ENCODE measurements at regions not wholly inside any gene's neighbourhood (a gene's known extent, or its start where the extent isn't known, plus 50 kb on each side); places are given as distances from the start of the nearest gene placed in this dataset.
"Not testable (repeated sequence)": the region's sequence is repeated elsewhere in the genome, so short reads cannot be mapped to it uniquely, and the experiment has no call there.

DNA sequence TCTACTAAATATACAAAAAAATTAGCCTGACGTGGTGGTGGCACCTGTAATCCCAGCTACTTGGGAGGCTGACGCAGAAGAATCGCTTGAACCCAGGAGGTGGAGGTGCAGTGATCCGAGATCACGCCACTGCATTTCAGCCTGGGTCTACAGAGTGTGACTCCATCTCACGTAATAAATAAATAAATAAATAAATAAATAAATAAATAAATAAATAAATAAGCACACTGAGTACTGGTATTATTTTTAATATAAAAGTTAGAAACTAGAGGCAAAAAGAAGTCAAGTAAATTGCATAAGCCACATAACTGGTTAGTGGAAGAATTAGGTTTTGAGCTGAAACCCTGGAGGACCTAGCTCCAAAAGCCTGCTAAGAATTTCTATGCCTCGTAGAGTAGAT, 1262.7 kb upstream of the PABPC4L start:
- DNase-seq (ENCODE audit: extremely low read depth, low read depth): no peak

DNA sequence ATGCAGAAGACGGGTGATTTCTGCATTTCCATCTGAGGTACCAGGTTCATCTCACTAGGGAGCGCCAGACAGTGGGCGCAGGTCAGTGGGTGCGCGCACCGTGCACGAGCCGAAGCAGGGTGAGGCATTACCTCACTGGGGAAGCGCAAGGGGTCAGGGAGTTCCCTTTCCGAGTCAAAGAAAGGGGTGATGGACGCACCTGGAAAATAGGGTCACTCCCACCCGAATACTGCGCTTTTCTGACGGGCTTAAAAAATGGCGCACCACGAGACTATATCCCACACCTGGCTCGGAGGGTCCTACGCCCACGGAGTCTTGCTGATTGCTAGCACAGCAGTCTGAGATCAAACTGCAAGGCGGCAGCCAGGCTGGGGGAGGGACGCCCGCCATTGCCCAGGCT, 1246.0 kb upstream of the PABPC4L start:
- not testable (repeated sequence) for DNase-seq (ENCODE audit: extremely low read depth, low read depth)

DNA sequence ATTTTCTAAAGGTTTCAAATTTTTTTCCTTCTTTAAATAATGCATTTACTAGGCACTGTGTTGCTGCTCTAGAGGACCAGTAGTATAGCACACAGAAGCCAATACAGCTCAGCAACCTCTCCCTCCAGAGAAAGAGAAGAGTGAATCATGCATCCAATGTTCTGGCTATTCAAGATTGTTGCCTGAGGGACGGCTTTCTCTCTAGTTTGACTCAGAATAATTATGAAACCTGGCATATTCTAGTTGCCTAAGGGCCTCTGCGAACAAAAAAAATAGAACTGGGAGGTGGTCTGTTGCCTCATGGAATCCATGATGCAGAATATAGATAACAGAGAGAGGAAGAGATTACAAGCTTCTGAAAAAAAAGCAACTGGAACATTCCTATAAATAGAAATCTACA, 1233.3 kb upstream of the PABPC4L start:
- DNase-seq (ENCODE audit: extremely low read depth, low read depth): no peak

DNA sequence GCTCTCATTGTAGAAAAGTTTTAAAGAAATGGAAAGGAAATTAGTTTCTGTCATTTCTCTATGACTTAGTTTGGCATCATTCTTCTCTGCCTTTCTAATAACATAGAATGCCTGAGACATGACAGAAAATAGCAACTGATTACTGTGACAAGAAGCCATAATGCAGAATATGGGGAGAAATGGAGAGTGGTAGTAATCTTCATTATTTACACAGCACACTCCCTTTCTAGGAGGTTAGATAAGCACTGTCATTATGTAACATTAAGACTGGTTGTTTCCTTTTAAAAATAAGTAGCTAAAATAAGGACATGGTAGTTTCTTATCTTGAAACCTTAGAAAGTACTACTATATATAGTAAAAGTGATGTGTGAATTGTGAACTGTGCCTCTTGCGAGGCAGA, 1227.9 kb upstream of the PABPC4L start:
- no peak for DNase-seq (ENCODE audit: extremely low read depth, low read depth)

DNA sequence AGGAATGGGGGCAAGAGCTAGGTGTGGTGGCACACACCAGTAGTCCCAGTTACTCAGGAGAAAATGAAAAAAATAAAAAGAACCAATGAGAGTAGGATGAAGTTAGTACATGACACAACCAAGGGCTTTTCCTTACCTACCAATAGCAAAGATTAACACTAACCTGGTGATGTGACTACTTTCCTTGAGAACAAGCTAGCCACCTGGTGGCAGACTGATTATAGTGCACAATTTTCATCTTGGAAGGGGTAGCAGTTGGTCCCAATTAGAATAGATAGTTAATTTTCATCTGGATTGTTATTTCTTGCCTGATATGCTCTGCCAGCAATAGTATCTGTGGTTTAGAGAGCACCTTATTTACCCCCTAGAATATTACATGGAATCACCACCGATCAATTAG, 1216.8 kb upstream of the PABPC4L start:
- peak; percentile 6 for DNase-seq (ENCODE audit: extremely low read depth, low read depth)

DNA sequence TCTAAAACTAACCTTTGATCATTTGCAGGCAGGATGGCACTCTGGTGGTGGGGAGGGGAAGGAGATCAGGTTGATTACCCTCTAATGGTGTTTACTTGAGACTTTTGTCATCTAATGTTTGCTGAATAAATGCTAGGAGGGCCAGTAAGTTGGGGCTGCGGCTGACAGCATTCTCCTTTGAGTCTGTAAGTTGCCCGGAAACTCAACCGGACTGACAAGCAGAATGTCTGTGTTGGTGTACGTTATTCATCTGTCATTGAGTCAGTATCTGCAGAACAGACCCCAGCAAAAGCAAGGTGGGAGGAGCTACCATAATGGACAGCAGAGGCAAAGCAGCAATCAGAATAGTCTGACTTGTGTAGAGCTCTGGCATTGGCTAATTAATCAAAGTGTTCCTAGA, 1210.6 kb upstream of the PABPC4L start:
- DNase-seq (ENCODE audit: extremely low read depth, low read depth): no peak

DNA sequence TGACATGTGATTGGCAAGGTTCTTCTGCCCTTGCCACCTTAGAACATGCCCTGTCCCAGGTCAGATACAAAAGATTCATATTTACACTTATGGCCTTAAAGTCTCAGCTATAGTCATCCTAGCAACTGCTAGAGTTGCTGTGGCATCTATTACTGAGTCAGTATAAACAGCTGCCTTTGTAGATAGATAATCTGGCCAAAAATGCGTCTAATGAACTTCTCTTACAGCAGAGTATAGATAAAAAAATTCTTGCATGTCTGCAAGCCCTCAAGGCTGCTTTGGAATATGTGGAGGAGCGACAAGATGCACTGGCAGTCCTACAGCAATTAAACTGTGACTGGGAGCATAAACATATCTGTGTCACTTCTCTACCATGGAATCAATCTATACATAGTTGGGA, 1209.7 kb upstream of the PABPC4L start:
- DNase-seq (ENCODE audit: extremely low read depth, low read depth): no peak

DNA sequence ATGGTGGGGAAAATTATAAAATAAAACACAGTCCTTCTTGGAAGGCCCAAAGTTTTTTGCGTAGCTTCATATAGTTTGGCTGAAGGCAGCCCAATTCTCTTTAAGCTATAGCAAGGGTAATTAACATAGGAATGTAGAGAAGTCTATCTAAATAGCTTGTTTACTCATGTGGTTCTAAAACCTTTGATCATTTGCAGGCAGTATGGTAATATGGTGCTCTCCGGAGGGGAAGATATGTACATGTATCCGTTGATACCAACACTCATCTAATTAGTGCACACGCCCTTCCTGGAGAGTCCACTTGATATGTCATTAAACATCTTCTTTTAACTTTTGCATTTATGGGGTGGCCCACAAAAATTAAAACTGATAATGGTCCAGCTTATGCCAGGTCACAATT, 1207.7 kb upstream of the PABPC4L start:
- not testable (repeated sequence) for DNase-seq (ENCODE audit: extremely low read depth, low read depth)

DNA sequence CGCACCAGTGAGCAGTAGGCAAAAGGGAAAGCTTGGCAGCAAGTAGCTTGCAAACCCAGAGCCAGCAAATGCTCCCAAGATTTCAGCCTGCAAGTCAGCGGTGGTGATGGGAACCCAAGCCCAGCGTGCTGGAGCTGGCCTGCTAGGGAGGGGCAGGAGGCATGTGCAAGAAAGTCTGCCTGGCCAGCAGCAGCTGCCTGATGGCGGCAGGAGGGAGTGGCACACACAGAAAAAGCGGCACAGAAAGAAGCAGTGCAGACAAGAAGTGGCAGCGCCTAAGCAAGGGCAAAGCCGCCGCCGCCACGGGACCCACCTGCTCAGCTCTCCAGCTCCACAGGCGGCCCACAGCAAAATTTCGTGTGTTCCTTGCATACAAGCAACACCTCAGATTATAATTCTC, 1206.5 kb upstream of the PABPC4L start:
- DNase-seq (ENCODE audit: extremely low read depth, low read depth): no peak

DNA sequence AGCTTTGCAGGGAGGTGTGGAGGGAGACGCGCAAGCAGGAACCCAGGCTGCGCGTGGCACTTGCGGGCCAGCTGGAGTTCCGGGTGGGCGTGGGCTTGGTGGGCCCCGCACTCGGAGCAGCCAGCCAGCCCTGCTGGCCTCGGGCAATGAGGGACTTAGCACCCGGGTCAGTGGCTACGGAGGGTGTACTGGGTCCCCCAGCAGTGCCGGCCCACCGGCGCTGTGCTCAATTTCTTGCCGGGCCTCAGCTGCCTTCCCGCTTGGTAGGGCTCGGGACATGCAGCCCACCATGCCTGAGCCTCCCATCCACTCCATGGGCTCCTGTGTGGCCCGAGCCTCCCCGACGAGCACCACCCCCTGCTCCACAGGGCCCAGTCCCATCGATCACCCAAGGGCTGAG, 1205.0 kb upstream of the PABPC4L start:
- not testable (repeated sequence) for DNase-seq (ENCODE audit: extremely low read depth, low read depth)

DNA sequence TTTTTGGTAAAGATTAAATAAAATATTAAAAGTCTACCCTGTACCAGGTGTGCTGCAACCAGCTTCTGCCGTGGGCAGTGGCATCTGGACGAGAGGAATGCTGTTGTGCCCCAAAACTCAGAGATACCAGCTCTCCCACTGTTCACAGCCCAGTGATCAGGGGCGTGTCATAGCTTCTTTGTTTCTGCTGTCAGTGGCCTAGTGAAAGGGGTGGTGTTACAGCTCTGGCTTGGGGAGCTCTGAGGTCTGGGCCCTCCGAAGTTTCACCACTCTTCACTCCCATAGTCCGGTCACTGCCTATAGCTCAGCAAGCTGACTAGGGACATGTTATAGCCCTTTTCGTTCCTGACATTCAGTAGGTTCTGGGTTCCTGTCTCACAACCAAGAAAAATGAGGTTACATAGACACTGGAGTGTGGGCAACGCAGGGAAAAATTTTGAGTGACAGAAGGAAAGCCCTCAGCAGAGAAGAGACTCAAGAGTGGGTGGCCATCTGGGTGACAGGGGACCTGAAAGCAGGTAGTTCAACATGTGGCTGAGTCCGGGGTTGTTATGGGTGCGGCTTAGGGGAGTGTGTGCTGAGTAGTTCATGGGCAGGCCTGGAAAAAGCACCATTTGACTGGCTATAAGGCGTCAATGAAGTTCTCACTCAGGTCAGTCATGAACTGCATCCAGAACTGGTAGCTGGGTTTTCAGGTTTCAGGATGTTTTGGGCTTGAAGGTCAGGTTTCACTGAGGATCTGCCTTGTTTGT, 1184.4 kb upstream of the PABPC4L start:
- no peak for DNase-seq (ENCODE audit: extremely low read depth, low read depth)

DNA sequence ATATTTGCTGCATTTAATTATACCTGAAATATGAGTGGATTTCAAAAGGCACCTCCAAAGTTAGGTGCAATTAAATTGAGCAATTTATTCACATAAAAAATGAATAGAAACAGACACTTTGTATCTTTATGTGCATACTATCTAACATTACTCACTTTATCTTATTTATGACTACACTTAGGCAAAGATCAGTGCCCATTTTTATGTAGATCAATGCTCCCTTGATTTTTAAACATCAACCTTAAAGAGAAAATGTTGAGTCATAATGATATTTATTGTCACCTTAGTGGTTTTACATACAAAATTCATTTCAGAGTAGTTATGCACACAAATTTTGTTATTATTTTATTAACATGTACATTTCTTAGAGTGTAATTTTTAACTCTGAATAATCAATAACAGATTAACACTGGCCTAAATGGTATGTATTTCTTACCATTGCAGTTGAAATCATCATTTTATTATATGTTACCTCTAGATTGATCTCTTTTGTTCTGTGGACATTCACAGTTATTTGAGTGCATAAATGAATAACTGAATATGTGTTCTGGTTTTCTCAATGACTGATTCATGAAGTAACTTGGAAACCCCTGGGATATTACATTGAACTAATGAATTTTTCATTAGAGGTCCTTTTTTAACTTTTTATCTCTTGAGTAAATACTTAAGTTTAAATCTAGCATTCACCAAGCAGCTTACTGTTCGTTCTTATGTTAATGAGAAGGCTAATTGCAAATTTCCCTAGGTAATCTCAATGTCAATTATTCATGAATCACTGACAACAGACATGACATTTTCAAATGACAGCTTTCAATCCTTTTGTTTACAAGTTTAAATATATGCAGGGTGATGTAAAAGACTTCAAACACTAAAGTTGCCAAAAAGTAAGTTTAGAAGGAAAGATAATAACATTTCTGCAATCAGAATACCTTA, 1182.0 kb upstream of the PABPC4L start:
- no peak for DNase-seq (ENCODE audit: extremely low read depth, low read depth)

DNA sequence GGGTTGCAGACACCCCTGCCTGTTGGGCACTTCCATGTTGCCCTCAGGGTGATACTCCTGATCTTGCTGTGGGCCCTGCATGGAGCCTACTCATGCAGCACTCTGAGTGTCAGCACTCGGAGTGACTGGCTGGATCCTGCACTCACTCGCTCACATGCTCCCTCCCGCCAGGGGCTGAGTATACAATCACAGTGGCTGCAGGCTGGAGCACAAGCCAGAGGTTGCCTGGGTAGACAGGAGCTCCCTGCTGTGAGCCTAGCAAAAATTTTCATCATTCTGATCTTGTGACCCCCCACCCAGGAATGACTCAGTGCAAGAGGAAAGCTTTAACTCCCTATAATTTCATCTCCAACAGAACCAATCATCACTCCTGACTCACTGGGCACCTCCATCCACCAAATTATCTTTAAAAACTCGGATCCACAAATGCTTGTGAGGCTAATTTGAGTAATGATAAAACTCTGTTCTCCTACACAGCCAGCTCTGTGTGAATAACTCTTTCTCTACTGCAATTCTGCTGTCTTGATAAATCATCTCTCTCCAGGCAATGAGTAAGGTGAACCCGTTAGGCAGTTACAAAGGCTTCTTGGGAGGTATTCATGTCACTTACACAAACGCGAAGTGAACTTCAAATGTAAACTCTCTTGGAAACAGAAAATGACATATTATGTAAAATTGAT, 1180.8 kb upstream of the PABPC4L start:
- no peak for DNase-seq (ENCODE audit: extremely low read depth, low read depth)

DNA sequence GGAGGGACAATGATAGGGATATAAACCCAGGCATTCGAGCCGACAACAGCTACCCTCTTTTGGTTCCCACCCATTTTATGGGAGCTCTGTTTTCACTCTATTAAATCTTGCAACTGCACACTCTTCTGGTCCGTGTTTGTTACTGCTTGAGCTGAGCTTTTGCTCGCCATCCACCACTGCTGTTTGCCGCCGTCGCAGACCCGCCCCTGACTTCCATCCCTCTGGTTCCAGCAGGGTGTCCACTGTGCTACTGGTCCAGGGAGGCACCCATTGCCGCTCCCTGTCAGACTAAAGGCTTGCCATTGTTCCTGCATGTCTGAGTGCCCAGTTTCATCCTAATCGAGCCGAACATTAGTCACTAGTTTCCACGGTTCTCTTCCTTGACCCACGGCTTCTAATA, 1170.5 kb upstream of the PABPC4L start:
- DNase-seq (ENCODE audit: extremely low read depth, low read depth): no peak

DNA sequence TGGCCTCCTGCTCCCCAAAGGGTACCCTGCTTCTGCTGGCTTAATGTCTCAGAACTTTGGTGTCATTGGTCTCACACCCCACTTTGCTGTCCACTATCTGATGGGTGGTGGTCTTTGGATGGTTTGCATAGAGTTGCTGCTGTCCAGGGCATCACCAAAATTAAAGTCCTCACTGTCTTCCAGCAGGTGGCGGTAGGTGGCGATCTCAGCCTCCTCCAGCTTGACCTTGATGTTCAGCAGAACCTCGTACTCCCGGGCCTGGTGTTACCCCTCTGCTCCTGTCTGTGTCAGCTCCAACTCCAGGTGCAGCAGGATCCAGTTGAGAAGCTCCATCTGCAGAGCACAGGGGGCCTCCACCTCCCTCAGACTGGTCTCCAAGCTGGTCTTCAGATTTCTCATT, 1169.5 kb upstream of the PABPC4L start:
- DNase-seq (ENCODE audit: extremely low read depth, low read depth): peak; percentile 2

DNA sequence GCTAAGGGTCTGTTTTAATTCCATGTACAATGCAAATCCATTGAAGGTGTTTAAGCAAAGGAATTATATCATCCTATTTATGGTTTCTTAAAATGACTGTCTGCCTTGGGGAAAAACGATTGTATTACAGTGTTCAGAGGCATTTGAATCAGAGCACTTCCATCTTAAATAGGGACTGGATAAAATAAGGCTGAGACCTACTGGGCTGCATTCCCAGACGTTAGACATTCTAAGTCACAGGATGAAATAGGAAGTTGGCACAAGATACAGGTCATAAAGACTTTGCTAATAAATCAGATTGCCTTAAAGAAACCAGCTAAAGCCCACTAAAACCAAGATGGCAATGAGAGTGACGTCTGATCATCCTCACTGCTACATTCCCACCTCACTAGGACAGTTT, 1167.2 kb upstream of the PABPC4L start:
- DNase-seq (ENCODE audit: extremely low read depth, low read depth): no peak

DNA sequence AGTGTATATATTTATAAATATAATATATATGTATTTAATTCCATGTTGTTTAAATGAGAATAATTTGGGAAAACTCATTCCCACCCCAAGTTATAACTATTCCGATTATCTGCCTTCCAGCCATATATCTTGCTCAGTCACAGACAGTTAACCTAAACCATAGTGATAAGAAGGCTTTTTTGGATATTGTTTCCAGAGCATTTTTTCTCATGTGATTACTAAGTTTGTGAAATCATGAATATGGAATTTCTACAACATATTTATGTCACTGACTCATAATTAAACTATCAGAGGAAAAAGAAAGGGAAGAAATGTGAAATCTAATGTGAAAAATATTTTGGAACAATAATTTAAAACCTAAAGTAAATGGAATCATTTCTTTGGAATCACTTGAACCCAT, 1163.5 kb upstream of the PABPC4L start:
- no peak for DNase-seq (ENCODE audit: extremely low read depth, low read depth)

DNA sequence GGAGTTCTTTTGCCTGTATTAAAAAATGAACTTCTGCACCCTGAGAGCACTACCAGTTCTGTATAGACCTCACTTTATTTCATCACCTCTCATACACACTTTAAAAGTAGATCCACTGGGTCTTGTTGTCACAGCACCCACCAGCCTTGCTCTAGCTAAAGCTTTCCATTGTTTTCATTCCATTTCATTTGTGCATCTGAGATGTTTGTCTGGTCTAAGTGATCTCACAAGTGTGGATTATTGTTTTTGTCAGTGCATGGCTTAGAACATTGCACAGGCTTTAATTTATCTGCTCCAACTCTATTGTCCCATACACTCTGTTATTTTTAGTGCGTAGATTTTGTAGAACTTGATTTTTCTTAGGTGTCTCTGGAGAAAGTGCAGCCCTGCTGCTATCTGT, 1157.5 kb upstream of the PABPC4L start:
- no peak for DNase-seq (ENCODE audit: extremely low read depth, low read depth)

DNA sequence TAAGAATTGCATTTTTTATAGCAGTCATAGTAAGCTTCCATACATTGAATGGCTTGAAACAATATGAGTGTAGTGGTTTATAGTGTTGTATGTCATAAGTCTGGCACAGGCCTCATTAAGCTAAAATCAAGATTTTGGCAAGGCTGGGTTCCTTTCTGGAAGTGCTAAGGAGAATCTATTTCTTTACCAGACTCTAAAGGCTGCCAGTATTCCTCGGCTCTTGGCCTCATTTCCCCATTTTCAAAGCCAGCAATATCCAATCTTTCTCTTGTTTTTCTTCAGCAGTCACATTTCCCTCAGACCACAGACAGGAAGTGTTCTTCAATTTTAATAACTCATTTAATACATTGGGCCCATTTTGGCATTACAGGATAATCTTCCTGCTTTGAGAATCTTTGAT, 1155.5 kb upstream of the PABPC4L start:
- DNase-seq (ENCODE audit: extremely low read depth, low read depth): no peak

DNA sequence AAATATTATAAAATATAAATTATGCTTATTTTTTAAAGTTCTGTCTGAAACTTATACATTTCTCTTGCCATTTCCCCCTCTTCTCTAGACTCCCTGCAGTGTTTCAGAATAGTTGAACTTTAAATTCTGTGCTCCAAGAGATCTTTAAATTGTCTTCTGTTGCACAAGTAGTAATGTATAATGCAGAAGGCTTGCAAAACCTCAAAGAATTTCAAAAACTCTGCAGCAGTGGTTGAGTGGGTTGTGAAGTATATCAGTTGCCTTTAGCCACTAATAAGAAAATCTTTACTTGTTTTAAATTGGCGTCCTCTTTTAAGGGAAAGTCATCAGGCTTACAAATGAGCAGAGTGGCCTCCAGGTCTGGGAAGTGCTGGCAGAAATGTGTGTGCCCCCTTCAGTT, 1153.3 kb upstream of the PABPC4L start:
- no peak for DNase-seq (ENCODE audit: extremely low read depth, low read depth)

DNA sequence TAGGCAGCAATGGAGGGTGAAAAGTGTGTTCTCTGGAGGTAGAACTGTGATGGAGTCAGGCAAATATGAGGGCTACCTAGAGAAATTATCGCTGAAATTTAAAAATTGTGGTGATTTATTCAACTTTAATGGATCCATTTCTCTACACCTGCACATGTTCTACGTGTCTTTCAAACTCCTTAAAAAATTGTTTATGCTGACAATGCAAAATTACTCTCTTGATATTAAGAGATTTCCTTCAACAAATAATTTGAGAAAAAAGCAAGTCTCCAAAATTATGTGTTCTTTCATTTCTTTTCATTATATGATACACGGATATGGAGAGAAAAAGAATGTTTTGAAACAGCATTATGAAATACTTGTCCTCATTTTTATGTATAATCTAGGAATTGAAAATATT, 1151.4 kb upstream of the PABPC4L start:
- no peak for DNase-seq (ENCODE audit: extremely low read depth, low read depth)

DNA sequence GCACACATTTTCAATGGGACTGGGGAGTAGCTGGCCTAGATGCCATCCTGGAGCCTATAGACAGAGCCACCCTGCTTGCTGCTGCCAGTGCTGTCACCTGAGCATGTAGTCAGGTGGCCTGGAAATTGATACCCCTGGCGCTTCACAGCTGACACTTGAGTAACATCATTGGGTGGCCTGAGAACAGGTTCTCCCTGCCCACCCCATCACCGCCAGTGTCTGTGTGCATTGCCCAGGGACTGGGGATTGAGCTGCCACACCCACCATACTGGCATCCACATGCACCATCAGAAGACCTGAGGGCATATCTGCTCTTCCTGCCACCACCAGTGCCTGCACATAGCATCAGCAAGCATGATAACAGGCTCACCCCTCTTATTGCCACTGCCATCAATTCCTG, 1142.9 kb upstream of the PABPC4L start:
- DNase-seq (ENCODE audit: extremely low read depth, low read depth): no peak

All from NCI-H460 (cell line).